ENCODE measurements at regions not wholly inside any gene's neighbourhood (a gene's known extent, or its start where the extent isn't known, plus 50 kb on each side); places are given as distances from the start of the nearest gene placed in this dataset.
A peak's percentile ranks its signal among the peaks of the same experiment; 100 is the strongest.
"Not testable (repeated sequence)": the region's sequence is repeated elsewhere in the genome, so short reads cannot be mapped to it uniquely, and the experiment has no call there.

DNA sequence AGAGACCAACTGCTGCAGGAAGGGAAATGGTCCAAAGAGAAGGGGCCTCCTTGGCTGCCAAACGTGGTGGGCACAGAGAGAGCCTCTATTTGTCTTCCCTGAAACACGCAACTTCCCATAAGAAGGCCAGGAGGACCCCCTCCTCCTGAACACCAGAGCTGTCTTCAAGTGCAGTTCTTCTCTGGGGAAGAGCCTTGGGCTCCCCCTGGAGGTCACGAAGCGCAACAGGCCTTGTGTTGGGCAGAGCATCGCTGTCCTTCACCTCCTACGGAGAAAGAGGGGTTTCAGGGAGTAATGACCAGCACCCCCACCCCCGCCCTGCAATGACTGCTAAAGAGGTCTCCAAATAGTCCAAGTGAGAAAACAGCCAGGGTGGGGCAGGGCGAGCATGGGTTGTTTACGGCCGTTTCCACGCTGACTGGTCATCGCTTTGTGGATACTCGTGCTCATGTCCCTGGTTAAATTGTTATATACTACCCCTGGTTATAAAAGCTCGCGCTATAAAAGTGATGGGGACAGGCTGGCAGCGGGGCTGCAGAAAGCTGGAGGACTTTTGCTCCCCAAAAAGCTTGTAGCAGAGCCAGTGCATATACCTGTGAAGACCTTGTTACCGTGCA, 397.5 kb upstream of the ATP10A start:
- TF ChIP-seq, protein P1, sequence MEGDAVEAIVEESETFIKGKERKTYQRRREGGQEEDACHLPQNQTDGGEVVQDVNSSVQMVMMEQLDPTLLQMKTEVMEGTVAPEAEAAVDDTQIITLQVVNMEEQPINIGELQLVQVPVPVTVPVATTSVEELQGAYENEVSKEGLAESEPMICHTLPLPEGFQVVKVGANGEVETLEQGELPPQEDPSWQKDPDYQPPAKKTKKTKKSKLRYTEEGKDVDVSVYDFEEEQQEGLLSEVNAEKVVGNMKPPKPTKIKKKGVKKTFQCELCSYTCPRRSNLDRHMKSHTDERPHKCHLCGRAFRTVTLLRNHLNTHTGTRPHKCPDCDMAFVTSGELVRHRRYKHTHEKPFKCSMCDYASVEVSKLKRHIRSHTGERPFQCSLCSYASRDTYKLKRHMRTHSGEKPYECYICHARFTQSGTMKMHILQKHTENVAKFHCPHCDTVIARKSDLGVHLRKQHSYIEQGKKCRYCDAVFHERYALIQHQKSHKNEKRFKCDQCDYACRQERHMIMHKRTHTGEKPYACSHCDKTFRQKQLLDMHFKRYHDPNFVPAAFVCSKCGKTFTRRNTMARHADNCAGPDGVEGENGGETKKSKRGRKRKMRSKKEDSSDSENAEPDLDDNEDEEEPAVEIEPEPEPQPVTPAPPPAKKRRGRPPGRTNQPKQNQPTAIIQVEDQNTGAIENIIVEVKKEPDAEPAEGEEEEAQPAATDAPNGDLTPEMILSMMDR (IDR thresholded peaks at IDR 0.05; ENCODE audit: insufficient read depth, low read depth, low read length, missing control alignments): peak; percentile 35
- H3K4me3 ChIP-seq (ENCODE audit: low read length): no peak overlapping the region
- peak; percentile 11 for DNase-seq (ENCODE audit: low read depth)

DNA sequence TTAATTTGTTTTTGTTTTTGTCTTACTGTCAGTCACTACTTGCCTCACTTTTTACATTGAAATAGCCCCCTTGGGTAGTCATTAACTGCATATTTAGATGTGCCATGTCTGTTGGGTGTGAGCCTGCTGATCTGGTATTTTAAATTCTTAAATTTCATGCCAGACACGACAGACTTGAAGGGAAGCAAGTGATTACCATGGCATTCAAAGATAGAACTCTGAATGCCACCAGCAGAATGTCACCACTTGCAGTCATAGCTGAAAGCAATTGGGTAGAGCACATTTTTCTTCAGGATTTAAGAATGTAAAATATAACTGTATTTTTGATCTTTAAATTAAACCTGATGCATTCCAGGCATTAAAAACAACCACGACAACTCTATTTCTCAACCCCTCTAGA, 396.5 kb upstream of the ATP10A start:
- H3K4me3 ChIP-seq (ENCODE audit: low read length): no peak overlapping the region
- TF ChIP-seq, protein P1 (IDR thresholded peaks at IDR 0.05; ENCODE audit: insufficient read depth, low read depth, low read length, missing control alignments): no peak
- DNase-seq (ENCODE audit: low read depth): no peak

DNA sequence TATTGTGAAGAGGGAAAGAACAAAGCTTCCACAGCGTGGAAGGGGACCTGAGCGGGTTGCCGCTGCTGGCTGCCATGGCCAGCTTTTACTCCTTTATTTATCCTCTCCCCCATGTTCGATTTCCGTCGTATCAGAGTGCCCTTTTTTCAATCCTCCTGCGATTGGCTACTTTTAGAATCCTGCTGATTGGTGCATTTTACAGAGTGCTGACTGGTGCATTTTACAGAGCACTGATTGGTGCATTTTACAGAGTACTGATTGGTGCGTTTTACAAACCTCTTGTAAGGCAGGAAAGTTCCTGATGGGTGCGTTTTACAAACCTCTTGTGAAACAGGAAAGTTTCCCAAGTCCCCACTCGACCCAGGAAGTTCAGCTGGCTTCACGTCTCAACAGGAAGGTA, 381.7 kb upstream of the ATP10A start:
- DNase-seq (ENCODE audit: low read depth); H3K4me3 ChIP-seq (ENCODE audit: low read length): not testable (repeated sequence)

DNA sequence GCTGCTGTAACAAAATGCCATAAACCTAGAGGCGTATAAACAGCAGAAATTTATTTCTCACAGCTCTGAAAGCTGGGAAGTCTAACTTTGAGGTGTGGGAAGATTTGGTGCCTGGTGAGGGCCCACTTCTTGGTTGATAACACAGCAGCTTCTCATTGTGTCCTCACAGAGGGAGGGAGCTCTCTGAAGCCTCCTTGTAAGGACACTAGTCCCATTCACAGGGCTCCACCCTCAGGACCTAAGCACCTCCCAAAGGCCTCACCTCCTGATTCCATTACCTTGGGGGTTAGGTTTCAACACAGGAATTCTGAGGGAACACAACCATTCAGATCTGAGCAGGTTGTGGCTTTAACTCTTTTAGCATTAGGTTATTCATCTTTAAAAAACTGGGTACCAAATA, 380.3 kb upstream of the ATP10A start:
- H3K4me3 ChIP-seq (ENCODE audit: low read length): no peak overlapping the region
- no peak for DNase-seq (ENCODE audit: low read depth)
- TF ChIP-seq, protein P1 (IDR thresholded peaks at IDR 0.05; ENCODE audit: insufficient read depth, low read depth, low read length, missing control alignments): no peak

DNA sequence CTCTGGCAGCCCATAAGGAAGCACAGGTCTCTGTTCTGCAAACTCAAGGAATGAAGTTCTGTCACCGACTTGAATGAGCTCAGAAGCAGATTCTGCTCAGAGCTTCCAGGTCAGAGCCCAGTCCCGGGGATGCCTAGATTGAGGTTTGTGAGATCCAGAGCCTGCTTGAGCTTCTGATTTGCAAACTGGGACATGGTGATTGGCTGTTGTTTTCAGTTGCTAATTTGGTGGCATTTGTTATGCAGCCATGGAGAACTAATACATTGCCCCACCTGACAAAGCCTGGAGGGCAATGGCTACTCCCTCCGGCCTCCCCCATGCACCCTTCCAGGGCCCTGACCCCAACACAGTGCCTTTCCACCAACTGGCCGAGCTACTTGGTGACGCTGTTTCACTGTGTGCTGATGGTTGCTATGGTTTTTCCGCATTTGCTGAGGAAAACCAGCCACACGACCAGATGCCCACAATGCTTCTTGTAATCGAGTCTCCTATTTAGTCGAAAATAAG, 379.5 kb upstream of the ATP10A start:
- TF ChIP-seq, protein P1 (IDR thresholded peaks at IDR 0.05; ENCODE audit: insufficient read depth, low read depth, low read length, missing control alignments): no peak
- H3K4me3 ChIP-seq (ENCODE audit: low read length): no peak overlapping the region
- no peak for DNase-seq (ENCODE audit: low read depth)

DNA sequence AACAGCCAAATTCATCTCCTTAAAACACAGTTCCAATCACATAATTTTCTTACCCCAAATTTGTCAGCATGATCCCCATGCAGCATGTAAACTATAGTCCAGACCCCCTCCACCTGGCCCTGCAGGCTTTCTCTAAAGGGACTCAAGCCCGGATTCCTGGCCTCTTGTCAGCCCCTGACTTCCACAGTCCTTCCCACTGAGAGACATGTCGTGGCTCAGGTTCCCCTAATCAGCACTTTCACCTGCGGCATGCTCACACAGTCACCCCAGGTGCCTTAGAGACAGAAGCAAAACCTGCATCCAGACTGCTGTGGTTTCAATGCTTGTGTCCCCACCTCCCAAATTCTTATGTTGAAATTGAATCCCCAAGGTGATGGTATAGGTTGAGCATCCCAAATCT, 372.7 kb upstream of the ATP10A start:
- no peak for DNase-seq (ENCODE audit: low read depth)
- no peak overlapping the region for H3K4me3 ChIP-seq (ENCODE audit: low read length)
- TF ChIP-seq, protein P1 (IDR thresholded peaks at IDR 0.05; ENCODE audit: insufficient read depth, low read depth, low read length, missing control alignments): no peak

DNA sequence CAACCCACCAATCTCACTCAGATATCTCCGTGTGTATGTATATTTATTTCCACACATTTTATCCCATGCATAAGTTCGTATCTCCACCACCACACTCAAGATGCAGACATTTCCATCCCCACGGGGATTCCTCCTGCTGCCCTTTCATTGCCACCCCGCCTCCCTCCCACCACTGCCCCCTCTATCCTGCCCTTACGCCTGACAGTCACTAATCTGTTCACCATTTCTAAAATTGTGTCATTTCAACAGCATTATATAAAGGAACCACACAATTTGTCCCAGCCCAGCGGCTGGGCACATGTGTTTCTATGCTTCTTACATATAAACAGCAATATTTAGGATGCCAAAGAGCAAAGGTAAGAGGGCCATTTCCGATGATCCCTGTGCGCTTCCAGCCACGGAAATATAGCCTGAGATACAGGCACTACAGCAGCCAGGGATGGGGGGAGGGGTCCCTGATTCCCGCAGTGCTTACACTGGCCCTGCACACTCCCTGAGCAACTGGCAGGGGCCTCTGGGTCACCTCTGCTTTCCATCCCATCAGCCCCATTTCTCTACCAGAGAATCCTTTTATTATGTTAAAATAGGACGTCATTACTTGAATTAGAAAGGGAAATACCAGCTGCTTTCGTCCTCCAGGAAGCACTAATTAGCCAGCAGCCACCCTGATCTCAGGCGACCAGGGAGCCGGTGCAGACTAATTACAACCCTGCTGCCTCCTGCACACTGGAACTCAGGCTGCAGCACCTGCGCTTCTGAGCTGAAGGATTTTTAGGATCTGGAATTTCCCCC, 372.0 kb upstream of the ATP10A start:
- TF ChIP-seq, protein P1 (IDR thresholded peaks at IDR 0.05; ENCODE audit: insufficient read depth, low read depth, low read length, missing control alignments): no peak

More for the DNA sequence above, 372.0 kb upstream of the ATP10A start:
- no peak overlapping the region for H3K4me3 ChIP-seq (ENCODE audit: low read length)
- DNase-seq (ENCODE audit: low read depth): no peak
